ENCODE measurements at regions not wholly inside any gene's neighbourhood (a gene's known extent, or its start where the extent isn't known, plus 50 kb on each side); places are given as distances from the start of the nearest gene placed in this dataset.
"Not testable (repeated sequence)": the region's sequence is repeated elsewhere in the genome, so short reads cannot be mapped to it uniquely, and the experiment has no call there.

- DNase-seq = no peak
These were observed 157.3 kb upstream of the RUNX1 start for GRCh38 chr21:35206141-35207125.

GRCh38 chr21:35204850-35205541 lies 155.9 kb upstream of the RUNX1 start:
- no peak for DNase-seq

GRCh38 chr21:35204125-35204524 lies 155.0 kb upstream of the RUNX1 start:
- no peak for DNase-seq

- no peak for DNase-seq
These were observed 154.2 kb upstream of the RUNX1 start for GRCh38 chr21:35203093-35203977.

- DNase-seq = no peak
These were observed 153.3 kb upstream of the RUNX1 start for GRCh38 chr21:35202431-35202830.

GRCh38 chr21:35201799-35202198 lies 152.7 kb upstream of the RUNX1 start:
- DNase-seq = no peak

- DNase-seq = no peak
These were observed 152.2 kb upstream of the RUNX1 start for GRCh38 chr21:35201288-35201687.

GRCh38 chr21:35199733-35200015 lies 150.6 kb upstream of the RUNX1 start:
- DNase-seq = no peak

- no peak for DNase-seq
These were observed 150.1 kb upstream of the RUNX1 start for GRCh38 chr21:35198982-35199732.

GRCh38 chr21:35198565-35198964 lies 149.5 kb upstream of the RUNX1 start:
- no peak for DNase-seq

GRCh38 chr21:35197992-35198431 lies 148.9 kb upstream of the RUNX1 start:
- no peak for DNase-seq

- DNase-seq = no peak
These were observed 148.1 kb upstream of the RUNX1 start for GRCh38 chr21:35197191-35197590.

- no peak for DNase-seq
These were observed 147.0 kb upstream of the RUNX1 start for GRCh38 chr21:35196128-35196527.

- DNase-seq = no peak
These were observed 146.1 kb upstream of the RUNX1 start for GRCh38 chr21:35195232-35195631.

- no peak for DNase-seq
These were observed 142.7 kb upstream of the RUNX1 start for GRCh38 chr21:35191754-35192153.

GRCh38 chr21:35191128-35191527 lies 142.0 kb upstream of the RUNX1 start:
- no peak for DNase-seq

GRCh38 chr21:35190201-35190701 lies 141.1 kb upstream of the RUNX1 start:
- no peak for DNase-seq

- DNase-seq = no peak
These were observed 140.2 kb upstream of the RUNX1 start for GRCh38 chr21:35189077-35189863.

- not testable (repeated sequence) for DNase-seq
These were observed 134.3 kb upstream of the RUNX1 start for GRCh38 chr21:35183389-35183788.

GRCh38 chr21:35179990-35180540 lies 131.0 kb upstream of the RUNX1 start:
- no peak for DNase-seq

- DNase-seq = no peak
These were observed 129.7 kb upstream of the RUNX1 start for GRCh38 chr21:35178827-35179226.

Data from NCI-H2081 treated with DMSO at 0.1 percent for 48 hours (cell line).